H9 (cell line): ENCODE measurements at regions not wholly inside any gene's neighbourhood (a gene's known extent, or its start where the extent isn't known, plus 50 kb on each side); places are given as distances from the start of the nearest gene placed in this dataset.

Experiments used
- DNase-seq: peaks from one replicate; pipeline ENCODE4 v3.0.0-alpha.2; 2017
- H2AFZ ChIP-seq: one replicate; pipeline ENCODE4 v1.6.1; 2013; ENCODE audit warnings: mild to moderate bottlenecking, low read length, control low read depth, moderate library complexity
- H2AK5ac ChIP-seq: 2 replicates; pipeline ENCODE4 v1.6.1; 2013; ENCODE audit warnings: low read length, control low read depth, mixed read lengths; ENCODE audit not compliant: insufficient read length
- H2BK120ac ChIP-seq: one replicate; pipeline ENCODE4 v1.6.1; 2013; ENCODE audit warnings: low read depth, mild to moderate bottlenecking, low read length, control low read depth, inconsistent platforms; ENCODE audit not compliant: poor library complexity, severe bottlenecking
- H2BK12ac ChIP-seq: 2 replicates; pipeline ENCODE4 v1.6.1; 2013; ENCODE audit warnings: low read length, control low read depth, mixed read lengths, low read depth; ENCODE audit not compliant: insufficient read length
- H2BK15ac ChIP-seq: 2 replicates; pipeline ENCODE4 v1.6.1; 2013; ENCODE audit warnings: low read depth, low read length, control low read depth
- H2BK20ac ChIP-seq: one replicate; pipeline ENCODE4 v1.6.1; 2013; ENCODE audit warnings: low read depth, mild to moderate bottlenecking, low read length, control low read depth, inconsistent platforms; ENCODE audit not compliant: poor library complexity, severe bottlenecking
- H2BK5ac ChIP-seq: 2 replicates; pipeline ENCODE4 v1.6.1; 2013; ENCODE audit warnings: low read length, control low read depth, mixed read lengths; ENCODE audit not compliant: insufficient read length
- H3K14ac ChIP-seq: 2 replicates; pipeline ENCODE4 v1.6.1; 2013; ENCODE audit warnings: low read length, control low read depth; ENCODE audit not compliant: insufficient read depth
- H3K18ac ChIP-seq: 2 replicates; pipeline ENCODE4 v1.6.1; 2013; ENCODE audit warnings: low read depth, mild to moderate bottlenecking, mixed read lengths, low read length, control low read depth; ENCODE audit not compliant: insufficient read length
- H3K23ac ChIP-seq: 2 replicates; pipeline ENCODE4 v1.6.1; 2013; ENCODE audit warnings: low read length, control low read depth, mixed read lengths, low read depth; ENCODE audit not compliant: insufficient read length
- H3K23me2 ChIP-seq: 2 replicates; pipeline ENCODE4 v1.6.1; 2013; ENCODE audit warnings: low read depth, mild to moderate bottlenecking, mixed read lengths, low read length, control low read depth; ENCODE audit not compliant: insufficient read length, poor library complexity, severe bottlenecking
- H3K27ac ChIP-seq: 2 replicates; pipeline ENCODE4 v1.5.1; 2013; ENCODE audit warnings: low read length, control low read depth, mixed read lengths, low read depth; ENCODE audit not compliant: insufficient read length
- H3K27me3 ChIP-seq: 2 replicates; pipeline ENCODE4 v1.6.1; 2013; ENCODE audit warnings: low read length, control low read depth, inconsistent platforms; ENCODE audit not compliant: insufficient read depth
- H3K4ac ChIP-seq: 2 replicates; pipeline ENCODE4 v1.6.1; 2013; ENCODE audit warnings: low read depth, mild to moderate bottlenecking, control low read depth, inconsistent platforms, low read length, moderate library complexity
- H3K4me1 ChIP-seq: 2 replicates; pipeline ENCODE4 v1.6.1; 2013; ENCODE audit warnings: low read length, control low read depth, inconsistent platforms; ENCODE audit not compliant: insufficient read depth
- H3K4me2 ChIP-seq: 2 replicates; pipeline ENCODE4 v1.6.1; 2013; ENCODE audit warnings: low read length, control low read depth, mixed read lengths; ENCODE audit not compliant: insufficient read length, insufficient read depth
- H3K56ac ChIP-seq: 2 replicates; pipeline ENCODE4 v1.6.1; 2013; ENCODE audit warnings: low read depth, mild to moderate bottlenecking, mixed read lengths, low read length, control low read depth; ENCODE audit not compliant: insufficient read length
- H3K79me1 ChIP-seq: 2 replicates; pipeline ENCODE4 v1.6.1; 2013; ENCODE audit warnings: low read depth, mild to moderate bottlenecking, moderate library complexity, low read length, control low read depth, inconsistent platforms; ENCODE audit not compliant: insufficient read depth, poor library complexity, severe bottlenecking
- H3K79me2 ChIP-seq: 2 replicates; pipeline ENCODE4 v1.6.1; 2013; ENCODE audit warnings: low read length, control low read depth, inconsistent platforms; ENCODE audit not compliant: insufficient read depth
- H3K9ac ChIP-seq: 2 replicates; pipeline ENCODE4 v1.6.1; 2013; ENCODE audit warnings: low read length, control low read depth, mixed read lengths; ENCODE audit not compliant: insufficient read length; ENCODE audit errors: extremely low read depth
- H3K9me3 ChIP-seq: one replicate; pipeline ENCODE4 v1.6.1; 2013; ENCODE audit warnings: low read depth, low read length, inconsistent platforms; ENCODE audit not compliant: control insufficient read depth
- H3T11ph ChIP-seq: one replicate; pipeline ENCODE4 v1.6.1; 2013; ENCODE audit warnings: mild to moderate bottlenecking, low read length, control low read depth, inconsistent platforms
- H4K20me1 ChIP-seq: one replicate; pipeline ENCODE4 v1.6.1; 2013; ENCODE audit not compliant: control insufficient read depth, insufficient read length, insufficient read depth
- H4K5ac ChIP-seq: 2 replicates; pipeline ENCODE4 v1.6.1; 2013; ENCODE audit warnings: low read depth, mild to moderate bottlenecking, mixed read lengths, low read length, control low read depth; ENCODE audit not compliant: insufficient read length
- H4K8ac ChIP-seq: replicated peaks from 2 replicates; pipeline ENCODE4 v1.6.1; 2013; ENCODE audit warnings: low read length, control low read depth, mixed read lengths, low read depth; ENCODE audit not compliant: insufficient read length
- H4K91ac ChIP-seq: 2 replicates; pipeline ENCODE4 v1.6.1; 2013; ENCODE audit warnings: low read depth, mild to moderate bottlenecking, moderate library complexity, mixed read lengths, low read length, control low read depth; ENCODE audit not compliant: insufficient read length
- H3K27ac Mint-ChIP-seq, 3 experiments: 2 replicates in 2 of 3; 3 replicates in 1 of 3; pipeline ENCODE4 v1.8.0; 2020 to 2021; ENCODE audit warnings: mixed read lengths in 3 of 3, mild to moderate bottlenecking in 1 of 3, moderate library complexity in 1 of 3
- H3K27me3 Mint-ChIP-seq: 2 replicates; pipeline ENCODE4 v1.8.0; 2021; ENCODE audit warnings: low read depth, mild to moderate bottlenecking, moderate library complexity, mixed read lengths
- H3K36me3 Mint-ChIP-seq, 3 experiments: 2 replicates in 2 of 3; 3 replicates in 1 of 3; pipeline ENCODE4 v1.8.0; 2020 to 2021; ENCODE audit warnings: low read depth in 3 of 3, mixed read lengths in 3 of 3; ENCODE audit not compliant: insufficient read depth in 1 of 3
- H3K4me1 Mint-ChIP-seq, 2 experiments: 2 replicates each; pipeline ENCODE4 v1.8.0; 2020; ENCODE audit warnings: mixed read lengths in 2 of 2
- H3K4me3 Mint-ChIP-seq, 2 experiments: 2 replicates in 1 of 2; 3 replicates in 1 of 2; pipeline ENCODE4 v1.8.0; 2020 to 2021; ENCODE audit warnings: mild to moderate bottlenecking in 2 of 2, mixed read lengths in 2 of 2, moderate library complexity in 1 of 2
- H3K9me3 Mint-ChIP-seq, 2 experiments: 2 replicates in 1 of 2; 3 replicates in 1 of 2; pipeline ENCODE4 v1.8.0; 2020; ENCODE audit warnings: mild to moderate bottlenecking in 2 of 2, mixed read lengths in 2 of 2, moderate library complexity in 1 of 2
- WGBS: extraction: QIAGEN DNeasy Blood & Tissue Kit; methylation state at CpG from one replicate; pipeline ENCODE4 v1.1.7; 2013; ENCODE audit warnings: missing lambda C conversion rate, low lambda C conversion rate, mixed read lengths; ENCODE audit not compliant: insufficient read length; ENCODE audit errors: extremely low coverage; 5-methylcytosine and 5-hydroxymethylcytosine counted together
- TF ChIP-seq, protein P1 (sequence below): fragments of 200-600 bp; sonication (generic); conservative IDR thresholded peaks from 3 replicates; pipeline ENCODE4 v1.8.0; 2021; ENCODE audit warnings: antibody characterized with exemption, mild to moderate bottlenecking

DNA sequence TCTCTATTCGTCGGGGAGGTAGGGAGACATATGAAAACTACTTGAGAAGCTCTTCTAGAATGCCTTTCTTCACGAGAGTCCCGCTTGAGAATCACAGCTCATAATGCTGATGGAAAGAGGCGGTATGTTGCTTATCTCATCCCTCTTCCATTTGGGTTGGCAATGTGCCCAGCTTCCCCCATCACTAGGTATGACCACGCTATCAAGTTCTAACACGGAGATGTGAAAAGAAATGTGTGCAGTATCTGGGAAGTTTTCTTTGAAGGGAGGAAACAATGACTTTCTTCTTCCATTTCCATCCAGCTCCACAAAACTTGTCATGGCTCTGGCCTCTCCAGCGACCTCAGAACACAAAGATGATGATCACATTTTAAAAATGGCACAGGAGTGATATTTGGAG is 742.4 kb downstream of the DCDC2C start:
- no peak overlapping the region for H4K5ac ChIP-seq
- H3K56ac ChIP-seq: no peak overlapping the region
- H4K91ac ChIP-seq: no peak overlapping the region
- no peak overlapping the region for H3K4me2 ChIP-seq
- no CpG with 5 or more reads among the region's 8 CpGs for WGBS
- H3K9me3 ChIP-seq: no peaks in the 10 kb centered on the region
- no peak overlapping the region for H3K23ac ChIP-seq
- no peak overlapping the region for H2BK120ac ChIP-seq
- no peak overlapping the region for H2BK15ac ChIP-seq
- H4K8ac ChIP-seq: no peak overlapping the region
- H3K79me2 ChIP-seq: no peaks in the 10 kb centered on the region
- peaks cover 8% of the 10 kb centered on the region for H3K4me1 ChIP-seq
- no peak overlapping the region for H3K9ac ChIP-seq
- H3K4me1 Mint-ChIP-seq: peaks cover 28 to 29% of the 10 kb centered on the region in 2 experiments
- no peak overlapping the region; a peak in 1 of 7 replicates for H3K27ac Mint-ChIP-seq
- no peak overlapping the region for H2BK12ac ChIP-seq
- no peak for DNase-seq
- H3K27me3 Mint-ChIP-seq: no peaks in the 10 kb centered on the region
- H3K23me2 ChIP-seq: no peaks in the 10 kb centered on the region
- TF ChIP-seq, protein P1, sequence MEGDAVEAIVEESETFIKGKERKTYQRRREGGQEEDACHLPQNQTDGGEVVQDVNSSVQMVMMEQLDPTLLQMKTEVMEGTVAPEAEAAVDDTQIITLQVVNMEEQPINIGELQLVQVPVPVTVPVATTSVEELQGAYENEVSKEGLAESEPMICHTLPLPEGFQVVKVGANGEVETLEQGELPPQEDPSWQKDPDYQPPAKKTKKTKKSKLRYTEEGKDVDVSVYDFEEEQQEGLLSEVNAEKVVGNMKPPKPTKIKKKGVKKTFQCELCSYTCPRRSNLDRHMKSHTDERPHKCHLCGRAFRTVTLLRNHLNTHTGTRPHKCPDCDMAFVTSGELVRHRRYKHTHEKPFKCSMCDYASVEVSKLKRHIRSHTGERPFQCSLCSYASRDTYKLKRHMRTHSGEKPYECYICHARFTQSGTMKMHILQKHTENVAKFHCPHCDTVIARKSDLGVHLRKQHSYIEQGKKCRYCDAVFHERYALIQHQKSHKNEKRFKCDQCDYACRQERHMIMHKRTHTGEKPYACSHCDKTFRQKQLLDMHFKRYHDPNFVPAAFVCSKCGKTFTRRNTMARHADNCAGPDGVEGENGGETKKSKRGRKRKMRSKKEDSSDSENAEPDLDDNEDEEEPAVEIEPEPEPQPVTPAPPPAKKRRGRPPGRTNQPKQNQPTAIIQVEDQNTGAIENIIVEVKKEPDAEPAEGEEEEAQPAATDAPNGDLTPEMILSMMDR: no peak
- H3K79me1 ChIP-seq: no peaks in the 10 kb centered on the region
- no peak overlapping the region for H2BK20ac ChIP-seq
- H2AK5ac ChIP-seq: no peak overlapping the region
- no peak overlapping the region for H2BK5ac ChIP-seq
- H3K27me3 ChIP-seq: no peaks in the 10 kb centered on the region
- no peak overlapping the region for H2AFZ ChIP-seq
- H4K20me1 ChIP-seq: no peaks in the 10 kb centered on the region
- H3K36me3 Mint-ChIP-seq: peaks cover 0 to 3% (median 0%) of the 10 kb centered on the region in 3 experiments; a peak in 1 of 7 replicates
- H3K14ac ChIP-seq: no peak overlapping the region
- no peak overlapping the region for H3K18ac ChIP-seq
- H3K9me3 Mint-ChIP-seq: peaks cover 0 to 3% of the 10 kb centered on the region in 2 experiments; a peak in 3 of 5 replicates
- H3T11ph ChIP-seq: no peak overlapping the region
- H3K4ac ChIP-seq: no peak overlapping the region
- no peak overlapping the region for H3K27ac ChIP-seq
- no peak overlapping the region for H3K4me3 Mint-ChIP-seq
